Left lung (tissue), 4 donors: ENCODE measurements at regions not wholly inside any gene's neighbourhood (a gene's known extent, or its start where the extent isn't known, plus 50 kb on each side); places are given as distances from the start of the nearest gene placed in this dataset.

ENCODE experiments used
- ATAC-seq: fragments of 200-7000 bp; cut with Tn5 transposase; one replicate; pipeline ENCODE4 v1.9.1; 2020; ENCODE audit warnings: moderate library complexity
- DNase-seq, 4 donors: peaks; one replicate each; pipeline ENCODE4 v3.0.0-alpha.2; 2013 to 2020
- H3K27ac ChIP-seq, 2 donors: fragments of 200-600 bp; sonication (generic) in 1 of 2; one replicate each; pipeline versions ENCODE4 v1.5.0 to v1.8.0; 2020 to 2021
- H3K27me3 ChIP-seq, 2 donors: fragments of 200-600 bp; sonication (generic) in 1 of 2; one replicate each; pipeline versions ENCODE4 v1.5.0 to v1.8.0; 2020 to 2021
- H3K36me3 ChIP-seq, 2 donors: fragments of 200-600 bp; sonication (generic) in 1 of 2; one replicate each; pipeline versions ENCODE4 v1.5.0 to v1.8.0; 2020 to 2021
- H3K4me1 ChIP-seq, 2 donors: fragments of 200-600 bp; one replicate each; pipeline ENCODE4 v1.8.0; 2021
- H3K4me3 ChIP-seq, 2 donors: fragments of 200-600 bp; sonication (generic) in 1 of 2; one replicate each; pipeline versions ENCODE4 v1.5.0 to v1.8.0; 2020 to 2021; ENCODE audit warnings: mild to moderate bottlenecking in 1 of 2
- H3K9me3 ChIP-seq, 2 donors: fragments of 200-600 bp; sonication (generic) in 1 of 2; one replicate each; pipeline versions ENCODE4 v1.5.0 to v1.8.0; 2020 to 2021
- intact Hi-C, 2 donors: fragments of 100-400 bp; cut with DNase I; formaldehyde crosslinking; loops; one replicate each; pipeline versions ENCODE4 v1.11.2 to v1.14.2; 2022
- TF ChIP-seq, protein P1 (sequence below), 2 donors: fragments of 200-600 bp; sonication (generic) in 1 of 2; IDR thresholded peaks; one replicate each; pipeline versions ENCODE4 v1.5.0 to v1.8.0; 2021; ENCODE audit warnings: antibody characterized with exemption in 2 of 2
- donor health status: DM: no; HTN: yes; CAD: no.
- donor health status: DM: no; HTN: no; CAD: no.

DNA sequence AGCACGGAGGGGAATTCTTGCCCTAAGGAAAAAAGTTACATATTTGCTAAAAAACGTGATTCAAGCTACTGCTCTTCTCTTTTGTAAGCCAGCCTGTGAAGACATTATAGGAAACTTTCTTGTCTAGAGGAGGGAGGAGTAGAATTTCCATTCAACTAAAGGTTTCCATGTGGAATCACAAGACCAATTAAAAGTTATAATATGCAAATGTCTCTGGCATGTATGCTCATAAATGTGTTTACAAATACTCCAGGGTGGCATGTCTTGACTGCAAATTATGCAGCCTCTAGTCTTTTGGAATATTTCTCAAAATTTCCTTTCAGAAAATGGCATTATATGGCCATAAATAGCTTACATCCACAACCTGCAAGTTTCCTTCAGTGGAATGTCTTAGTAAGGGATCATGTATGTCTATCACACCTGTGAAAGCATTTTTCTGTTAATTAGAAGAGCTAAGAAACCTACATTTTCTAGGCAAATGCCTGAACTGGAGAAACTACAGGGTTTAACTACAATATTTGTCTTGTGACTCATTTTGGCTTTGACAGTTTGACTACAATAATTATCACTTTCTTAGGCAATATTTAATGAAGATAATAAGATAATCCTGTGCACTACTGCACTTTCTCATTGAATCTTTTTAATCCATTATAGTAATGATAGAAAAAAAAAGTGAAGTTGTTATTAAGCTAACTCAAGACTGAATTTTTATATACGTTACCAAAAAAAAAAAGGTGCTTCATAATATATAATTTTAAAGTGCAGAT lies 111.1 kb upstream of the C10orf90 start:
- no peaks in the 10 kb centered on the region for H3K9me3 ChIP-seq
- TF ChIP-seq, protein P1, sequence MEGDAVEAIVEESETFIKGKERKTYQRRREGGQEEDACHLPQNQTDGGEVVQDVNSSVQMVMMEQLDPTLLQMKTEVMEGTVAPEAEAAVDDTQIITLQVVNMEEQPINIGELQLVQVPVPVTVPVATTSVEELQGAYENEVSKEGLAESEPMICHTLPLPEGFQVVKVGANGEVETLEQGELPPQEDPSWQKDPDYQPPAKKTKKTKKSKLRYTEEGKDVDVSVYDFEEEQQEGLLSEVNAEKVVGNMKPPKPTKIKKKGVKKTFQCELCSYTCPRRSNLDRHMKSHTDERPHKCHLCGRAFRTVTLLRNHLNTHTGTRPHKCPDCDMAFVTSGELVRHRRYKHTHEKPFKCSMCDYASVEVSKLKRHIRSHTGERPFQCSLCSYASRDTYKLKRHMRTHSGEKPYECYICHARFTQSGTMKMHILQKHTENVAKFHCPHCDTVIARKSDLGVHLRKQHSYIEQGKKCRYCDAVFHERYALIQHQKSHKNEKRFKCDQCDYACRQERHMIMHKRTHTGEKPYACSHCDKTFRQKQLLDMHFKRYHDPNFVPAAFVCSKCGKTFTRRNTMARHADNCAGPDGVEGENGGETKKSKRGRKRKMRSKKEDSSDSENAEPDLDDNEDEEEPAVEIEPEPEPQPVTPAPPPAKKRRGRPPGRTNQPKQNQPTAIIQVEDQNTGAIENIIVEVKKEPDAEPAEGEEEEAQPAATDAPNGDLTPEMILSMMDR (IDR thresholded peaks at IDR 0.05) = no peak
- intact Hi-C loops = no loop called here
- no peaks in the 10 kb centered on the region for H3K4me1 ChIP-seq
- H3K4me3 ChIP-seq = no peak overlapping the region
- no peaks in the 10 kb centered on the region for H3K27me3 ChIP-seq
- no peaks in the 10 kb centered on the region for H3K36me3 ChIP-seq
- DNase-seq (no peak), ATAC-seq (no peak)
- no peak overlapping the region for H3K27ac ChIP-seq

DNA sequence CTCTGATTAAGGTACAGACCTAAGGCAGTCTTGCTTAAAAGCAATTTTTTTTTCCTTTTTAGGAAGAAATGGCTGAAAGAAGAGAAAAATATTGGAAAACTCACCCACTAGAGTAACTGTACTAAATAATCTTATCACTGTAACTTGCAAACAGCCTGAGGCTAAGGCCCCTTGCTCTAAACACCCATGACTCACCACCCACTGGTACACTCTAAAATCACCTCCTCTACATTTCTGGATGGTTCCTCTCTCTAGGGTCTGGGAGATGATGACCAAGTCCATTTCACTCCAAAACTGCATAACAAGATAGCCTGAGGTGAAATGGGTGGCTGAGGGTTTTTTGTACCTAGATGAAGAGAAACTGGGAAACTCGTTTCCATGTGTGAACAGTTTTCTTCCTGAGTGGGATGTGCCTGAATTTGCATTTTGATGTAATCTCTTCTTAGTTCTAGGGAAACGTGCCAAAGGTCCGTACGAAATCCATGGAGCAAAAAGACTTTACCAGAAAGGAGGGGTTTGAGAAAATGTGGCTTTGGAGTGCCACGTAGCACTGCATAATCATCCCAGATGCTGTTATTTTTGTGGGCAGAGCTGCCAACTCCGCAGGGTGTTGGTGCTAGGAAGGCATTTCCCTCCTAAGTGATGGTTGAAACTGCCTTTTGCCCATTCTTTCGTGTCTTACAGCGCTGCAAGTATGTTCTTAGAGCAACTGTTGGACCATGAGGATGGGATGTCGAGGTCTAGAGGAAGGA lies 113.5 kb upstream of the C10orf90 start:
- intact Hi-C loops = no loop called here
- no peaks in the 10 kb centered on the region for H3K36me3 ChIP-seq
- TF ChIP-seq, protein P1 (IDR thresholded peaks at IDR 0.05) = no peak
- H3K4me1 ChIP-seq = no peaks in the 10 kb centered on the region
- no peaks in the 10 kb centered on the region for H3K9me3 ChIP-seq
- no peaks in the 10 kb centered on the region for H3K27me3 ChIP-seq
- DNase-seq = no peak
- no peak for ATAC-seq
- no peak overlapping the region for H3K27ac ChIP-seq
- H3K4me3 ChIP-seq = no peak overlapping the region

DNA sequence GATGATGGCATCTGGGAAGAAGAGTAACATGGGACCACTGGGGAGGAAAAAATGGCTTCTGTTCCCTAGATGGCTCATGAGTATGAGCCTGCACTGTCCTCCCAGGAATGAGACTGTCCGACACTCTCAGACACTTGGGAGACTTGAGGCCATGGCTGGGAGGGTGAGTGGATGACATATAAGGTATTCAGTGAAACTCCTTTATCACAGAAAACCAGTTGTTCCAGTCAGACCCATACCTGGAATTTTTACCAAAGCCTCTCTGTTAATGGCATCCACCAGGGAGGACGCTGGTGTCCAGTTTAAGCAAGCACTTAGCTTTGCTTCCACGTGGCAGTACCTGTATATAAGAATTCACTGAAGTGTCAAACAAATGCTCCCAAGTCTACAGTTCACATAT lies 116.7 kb upstream of the C10orf90 start:
- Histone ChIP-seq H3K4me1 (no peaks in the 10 kb centered on the region), H3K27ac (no peak overlapping the region), H3K27me3 (no peaks in the 10 kb centered on the region), H3K9me3 (no peaks in the 10 kb centered on the region), H3K36me3 (no peaks in the 10 kb centered on the region), H3K4me3 (no peak overlapping the region)
- intact Hi-C loops = no loop called here
- DNase-seq (no peak), ATAC-seq (no peak)
- TF ChIP-seq, protein P1 (IDR thresholded peaks at IDR 0.05) = no peak

DNA sequence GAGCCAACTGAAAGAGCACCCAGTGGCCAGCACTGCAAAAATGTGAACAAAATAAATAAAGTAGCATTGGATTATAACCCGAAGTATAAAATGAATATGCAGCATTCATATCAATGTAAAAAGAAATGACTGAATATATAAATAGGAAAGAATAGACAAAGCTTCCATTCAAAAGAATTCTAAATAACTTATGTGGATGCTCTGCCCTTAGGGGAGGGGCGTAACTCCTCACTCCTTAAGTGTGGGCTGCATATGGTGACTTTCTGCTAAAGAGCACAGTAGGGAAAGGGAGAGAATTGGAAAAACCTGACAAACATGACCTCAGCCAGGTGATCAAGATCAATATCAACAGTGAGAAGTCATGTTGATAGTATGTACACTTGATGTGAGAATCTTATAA lies 109.9 kb upstream of the DOCK1 start:
- DNase-seq (no peak), ATAC-seq (no peak)
- Histone ChIP-seq H3K27ac (no peak overlapping the region), H3K4me1 (no peaks in the 10 kb centered on the region), H3K27me3 (no peaks in the 10 kb centered on the region), H3K9me3 (peaks cover 0 to 23% of the 10 kb centered on the region in 2 donors), H3K36me3 (no peaks in the 10 kb centered on the region), H3K4me3 (no peak overlapping the region)
- TF ChIP-seq, protein P1 (IDR thresholded peaks at IDR 0.05) = no peak
- intact Hi-C loops = no loop called here

DNA sequence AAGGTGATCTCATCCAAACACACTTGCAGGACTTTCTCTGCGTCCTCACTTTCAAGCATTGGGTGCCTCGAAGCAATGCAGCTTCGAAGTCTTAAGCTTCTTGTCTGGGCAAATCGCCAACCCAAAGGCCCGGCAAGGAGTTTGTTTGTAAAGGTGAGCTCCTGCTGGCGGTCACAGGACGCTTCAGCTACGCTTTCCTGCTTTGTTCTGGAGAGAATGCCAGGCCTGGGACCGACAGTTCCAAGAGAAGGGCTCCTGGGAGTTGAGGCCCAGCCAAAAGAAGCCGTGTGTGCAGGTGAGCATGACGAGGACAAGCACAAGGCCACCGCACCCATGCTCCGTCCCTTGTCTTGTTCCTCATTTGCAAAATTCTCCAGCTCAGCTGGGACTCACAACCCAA lies 106.6 kb upstream of the DOCK1 start:
- intact Hi-C loops = no loop called here
- ATAC-seq (no peak), DNase-seq (no peak)
- TF ChIP-seq, protein P1 (IDR thresholded peaks at IDR 0.05) = no peak
- Histone ChIP-seq H3K27me3 (no peaks in the 10 kb centered on the region), H3K36me3 (no peaks in the 10 kb centered on the region), H3K9me3 (peaks cover 0 to 15% of the 10 kb centered on the region in 2 donors), H3K4me3 (no peak overlapping the region), H3K27ac (no peak overlapping the region), H3K4me1 (no peaks in the 10 kb centered on the region)
